ENCODE measurements at regions not wholly inside any gene's neighbourhood (a gene's known extent, or its start where the extent isn't known, plus 50 kb on each side); places are given as distances from the start of the nearest gene placed in this dataset.

GRCh38 chr4:58871509-58871908, 1761.3 kb upstream of the IGFBP7 start:
- TF ChIP-seq CTCF (IDR thresholded peaks at IDR 0.05; ENCODE audit: control extremely low read depth, extremely low read depth) = no peak
- no peak overlapping the region for H3K9ac ChIP-seq (ENCODE audit: insufficient read depth in 1 of 2, low read length in 2 of 2)
- no peak for ATAC-seq (ENCODE audit: insufficient read depth, low FRiP score)
- WGBS, 2 donors = 86 to 92% methylated on average over 3 of the region's 3 CpGs
- no peak overlapping the region for H3K4me3 ChIP-seq
- no peaks in the 10 kb centered on the region for H3K36me3 ChIP-seq (ENCODE audit: control insufficient read depth in 4 of 4, insufficient read depth in 4 of 4, low read length in 4 of 4)
- H3K27ac ChIP-seq (ENCODE audit: low read depth in 1 of 2, low read length in 1 of 2) = no peak overlapping the region
- no peak for DNase-seq
- H3K4me1 ChIP-seq (ENCODE audit: control insufficient read depth in 5 of 5, insufficient read depth in 5 of 5, low read length in 5 of 5) = no peaks in the 10 kb centered on the region
- H3K27me3 ChIP-seq (ENCODE audit: control insufficient read depth in 3 of 3, insufficient read depth in 3 of 3, low read length in 2 of 3) = no peaks in the 10 kb centered on the region
- H3K9me3 ChIP-seq (ENCODE audit: control insufficient read depth in 4 of 4, insufficient read depth in 3 of 4, low read length in 3 of 4) = no peaks in the 10 kb centered on the region

- peaks cover 0 to 3% (median 1%) of the 10 kb centered on the region in 4 donors for H3K9me3 ChIP-seq (ENCODE audit: control insufficient read depth in 4 of 4, insufficient read depth in 3 of 4, low read length in 3 of 4)
- DNase-seq (no peak), ATAC-seq (ENCODE audit: insufficient read depth, low FRiP score) (no peak)
- TF ChIP-seq CTCF (IDR thresholded peaks at IDR 0.05; ENCODE audit: control extremely low read depth, extremely low read depth) = no peak
- H3K36me3 ChIP-seq (ENCODE audit: control insufficient read depth in 4 of 4, insufficient read depth in 4 of 4, low read length in 4 of 4) = no peaks in the 10 kb centered on the region
- 88 to 91% methylated on average over 1 of the region's 1 CpG for WGBS, 2 donors
- H3K4me3 ChIP-seq = no peak overlapping the region
- no peak overlapping the region for H3K9ac ChIP-seq (ENCODE audit: insufficient read depth in 1 of 2, low read length in 2 of 2)
- H3K27ac ChIP-seq (ENCODE audit: low read depth in 1 of 2, low read length in 1 of 2) = no peak overlapping the region
- H3K27me3 ChIP-seq (ENCODE audit: control insufficient read depth in 3 of 3, insufficient read depth in 3 of 3, low read length in 2 of 3) = no peaks in the 10 kb centered on the region
- H3K4me1 ChIP-seq (ENCODE audit: control insufficient read depth in 5 of 5, insufficient read depth in 5 of 5, low read length in 5 of 5) = no peaks in the 10 kb centered on the region
These were observed 1738.8 kb upstream of the IGFBP7 start for GRCh38 chr4:58849026-58849425.

- H3K4me3 ChIP-seq = no peak overlapping the region
- peaks cover 0 to 3% (median 0%) of the 10 kb centered on the region in 4 donors for H3K9me3 ChIP-seq (ENCODE audit: control insufficient read depth in 4 of 4, insufficient read depth in 3 of 4, low read length in 3 of 4)
- DNase-seq (no peak), ATAC-seq (ENCODE audit: insufficient read depth, low FRiP score) (no peak)
- H3K36me3 ChIP-seq (ENCODE audit: control insufficient read depth in 4 of 4, insufficient read depth in 4 of 4, low read length in 4 of 4) = no peaks in the 10 kb centered on the region
- H3K9ac ChIP-seq (ENCODE audit: insufficient read depth in 1 of 2, low read length in 2 of 2) = no peak overlapping the region
- no peak overlapping the region for H3K27ac ChIP-seq (ENCODE audit: low read depth in 1 of 2, low read length in 1 of 2)
- no peaks in the 10 kb centered on the region for H3K27me3 ChIP-seq (ENCODE audit: control insufficient read depth in 3 of 3, insufficient read depth in 3 of 3, low read length in 2 of 3)
- no peaks in the 10 kb centered on the region for H3K4me1 ChIP-seq (ENCODE audit: control insufficient read depth in 5 of 5, insufficient read depth in 5 of 5, low read length in 5 of 5)
- no peak for TF ChIP-seq CTCF (IDR thresholded peaks at IDR 0.05; ENCODE audit: control extremely low read depth, extremely low read depth)
These were observed 1733.3 kb upstream of the IGFBP7 start for GRCh38 chr4:58843455-58843854.

DNA sequence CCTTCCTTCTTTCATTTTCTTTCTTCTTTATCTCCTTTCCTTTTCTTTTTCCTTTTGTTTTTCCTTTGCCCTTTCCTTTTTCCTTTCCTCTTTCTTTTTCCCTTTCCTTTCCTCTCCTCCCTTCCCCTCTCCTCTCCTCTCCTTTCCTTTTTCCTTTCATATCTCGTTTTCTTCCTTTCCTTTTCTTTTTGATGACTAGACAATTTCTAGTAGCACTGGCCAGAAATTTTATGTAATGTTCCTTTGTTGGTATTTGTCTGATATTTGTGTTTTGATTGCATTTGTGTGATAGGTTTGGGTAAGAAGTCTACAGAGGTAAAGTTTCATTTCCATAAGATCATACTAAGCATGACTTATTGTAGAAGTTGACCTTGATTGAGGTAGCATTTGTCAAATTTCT, 1722.9 kb upstream of the IGFBP7 start:
- H3K4me1 ChIP-seq (ENCODE audit: control insufficient read depth in 5 of 5, insufficient read depth in 5 of 5, low read length in 5 of 5) = no peaks in the 10 kb centered on the region
- H3K27ac ChIP-seq (ENCODE audit: low read depth in 1 of 2, low read length in 1 of 2) = no peak overlapping the region
- TF ChIP-seq CTCF (IDR thresholded peaks at IDR 0.05; ENCODE audit: control extremely low read depth, extremely low read depth) = no peak
- 62 to 76% methylated on average over 1 of the region's 1 CpG for WGBS, 2 donors
- H3K9ac ChIP-seq (ENCODE audit: insufficient read depth in 1 of 2, low read length in 2 of 2) = no peak overlapping the region
- no peak overlapping the region for H3K4me3 ChIP-seq
- H3K9me3 ChIP-seq (ENCODE audit: control insufficient read depth in 4 of 4, insufficient read depth in 3 of 4, low read length in 3 of 4) = no peaks in the 10 kb centered on the region
- H3K27me3 ChIP-seq (ENCODE audit: control insufficient read depth in 3 of 3, insufficient read depth in 3 of 3, low read length in 2 of 3) = no peaks in the 10 kb centered on the region
- DNase-seq (no peak), ATAC-seq (ENCODE audit: insufficient read depth, low FRiP score) (no peak)
- H3K36me3 ChIP-seq (ENCODE audit: control insufficient read depth in 4 of 4, insufficient read depth in 4 of 4, low read length in 4 of 4) = no peaks in the 10 kb centered on the region
